ENCODE measurements at regions not wholly inside any gene's neighbourhood (a gene's known extent, or its start where the extent isn't known, plus 50 kb on each side); places are given as distances from the start of the nearest gene placed in this dataset.

DNA sequence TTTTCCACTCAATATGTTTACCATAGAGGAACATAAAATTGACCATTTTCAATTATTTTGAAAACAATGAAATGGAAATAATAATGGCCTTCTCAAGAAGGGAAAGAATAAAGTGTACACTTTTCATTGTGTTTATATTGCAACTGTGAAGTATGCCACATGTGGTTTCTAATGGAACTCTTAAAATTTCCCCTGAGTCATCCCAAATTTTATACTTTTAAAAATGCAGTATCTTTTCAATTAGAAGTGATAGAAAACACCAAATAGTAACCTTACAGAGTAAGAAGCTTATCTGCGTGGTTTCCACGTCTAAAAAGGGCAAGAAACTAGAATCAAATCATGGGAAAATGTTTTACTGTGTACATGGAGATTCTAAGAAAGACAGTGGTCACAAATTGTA, 70.0 kb downstream of the SCG2 start:
- Histone ChIP-seq H3K4me1 (peaks cover 0 to 4% (median 3%) of the 10 kb centered on the region in 4 donors), H3K9me3 (no peaks in the 10 kb centered on the region), H3K27ac (no peak overlapping the region), H3K27me3 (no peaks in the 10 kb centered on the region), H3K36me3 (no peaks in the 10 kb centered on the region), H3K4me3 (no peak overlapping the region)
- TF ChIP-seq POLR2AphosphoS5 (IDR thresholded peaks at IDR 0.05), result no peak
- TF ChIP-seq EP300 (IDR thresholded peaks at IDR 0.05), result no peak
- TF ChIP-seq, protein P1, sequence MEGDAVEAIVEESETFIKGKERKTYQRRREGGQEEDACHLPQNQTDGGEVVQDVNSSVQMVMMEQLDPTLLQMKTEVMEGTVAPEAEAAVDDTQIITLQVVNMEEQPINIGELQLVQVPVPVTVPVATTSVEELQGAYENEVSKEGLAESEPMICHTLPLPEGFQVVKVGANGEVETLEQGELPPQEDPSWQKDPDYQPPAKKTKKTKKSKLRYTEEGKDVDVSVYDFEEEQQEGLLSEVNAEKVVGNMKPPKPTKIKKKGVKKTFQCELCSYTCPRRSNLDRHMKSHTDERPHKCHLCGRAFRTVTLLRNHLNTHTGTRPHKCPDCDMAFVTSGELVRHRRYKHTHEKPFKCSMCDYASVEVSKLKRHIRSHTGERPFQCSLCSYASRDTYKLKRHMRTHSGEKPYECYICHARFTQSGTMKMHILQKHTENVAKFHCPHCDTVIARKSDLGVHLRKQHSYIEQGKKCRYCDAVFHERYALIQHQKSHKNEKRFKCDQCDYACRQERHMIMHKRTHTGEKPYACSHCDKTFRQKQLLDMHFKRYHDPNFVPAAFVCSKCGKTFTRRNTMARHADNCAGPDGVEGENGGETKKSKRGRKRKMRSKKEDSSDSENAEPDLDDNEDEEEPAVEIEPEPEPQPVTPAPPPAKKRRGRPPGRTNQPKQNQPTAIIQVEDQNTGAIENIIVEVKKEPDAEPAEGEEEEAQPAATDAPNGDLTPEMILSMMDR (IDR thresholded peaks at IDR 0.05), result no peak
- no peak for TF ChIP-seq POLR2A (IDR thresholded peaks at IDR 0.05)
- DNase-seq, result no peak
- WGBS, 2 donors, result 52 to 73% methylated on average over 2 of the region's 2 CpGs
- intact Hi-C loops (cut with DNase I), result no loop called here

DNA sequence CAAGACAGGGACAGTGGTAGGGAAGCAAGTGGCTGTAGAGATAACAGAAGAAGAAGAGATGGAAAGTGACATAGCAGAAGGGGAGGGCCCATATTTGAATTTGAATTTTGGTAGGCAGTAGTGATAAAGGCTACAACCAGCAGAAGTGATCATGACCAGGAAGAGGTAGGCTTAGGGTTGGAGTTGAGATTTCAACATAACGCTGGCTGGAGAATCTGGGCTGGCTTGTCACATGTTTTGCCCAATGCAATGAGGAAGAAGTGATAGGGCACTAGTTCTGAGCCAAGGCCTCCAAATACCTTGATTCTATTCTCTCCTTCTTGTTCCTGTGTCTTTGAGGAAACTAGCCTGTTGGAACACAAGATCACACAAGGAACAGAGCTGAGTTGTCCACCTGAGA, 69.4 kb downstream of the SCG2 start:
- Histone ChIP-seq H3K27me3 (no peaks in the 10 kb centered on the region), H3K9me3 (no peaks in the 10 kb centered on the region), H3K27ac (no peak overlapping the region), H3K36me3 (no peaks in the 10 kb centered on the region), H3K4me3 (no peak overlapping the region), H3K4me1 (peaks cover 0 to 9% (median 7%) of the 10 kb centered on the region in 4 donors)
- DNase-seq, result no peak
- no peak for TF ChIP-seq POLR2AphosphoS5 (IDR thresholded peaks at IDR 0.05)
- no peak for TF ChIP-seq EP300 (IDR thresholded peaks at IDR 0.05)
- TF ChIP-seq, protein P1 (IDR thresholded peaks at IDR 0.05), result no peak
- no peak for TF ChIP-seq POLR2A (IDR thresholded peaks at IDR 0.05)
- intact Hi-C loops (cut with DNase I), result no loop called here
- 86 to 92% methylated on average over 1 of the region's 1 CpG for WGBS, 2 donors

DNA sequence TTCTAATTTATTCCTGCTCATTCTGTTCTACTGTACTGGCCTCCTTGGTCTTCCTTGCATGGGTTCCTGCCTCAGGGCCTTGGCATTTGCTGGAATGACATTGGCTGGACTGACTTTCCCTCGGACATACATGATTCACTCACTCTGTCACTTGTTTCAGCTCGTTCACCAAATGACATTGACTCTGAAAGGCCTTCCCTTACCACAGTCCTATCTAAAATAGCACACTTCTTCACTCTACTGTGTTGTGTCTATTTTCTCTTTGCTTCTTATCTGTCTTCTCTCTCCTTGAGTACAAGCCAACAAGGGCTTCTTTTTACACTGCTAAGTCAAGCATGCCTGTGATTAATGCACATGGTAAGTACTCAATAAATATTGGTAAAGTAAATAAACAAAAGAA, 65.6 kb downstream of the SCG2 start:
- DNase-seq, result no peak
- intact Hi-C loops (cut with DNase I), result no loop called here
- 62 to 64% methylated on average over 2 of the region's 2 CpGs for WGBS, 2 donors
- H3K36me3 ChIP-seq, result no peaks in the 10 kb centered on the region
- H3K4me1 ChIP-seq, result peaks cover 0 to 24% (median 16%) of the 10 kb centered on the region in 4 donors
- H3K9me3 ChIP-seq, result no peaks in the 10 kb centered on the region
- H3K27ac ChIP-seq, result no peak overlapping the region
- H3K4me3 ChIP-seq, result no peak overlapping the region
- TF ChIP-seq POLR2AphosphoS5 (IDR thresholded peaks at IDR 0.05), result no peak
- TF ChIP-seq, protein P1 (IDR thresholded peaks at IDR 0.05), result no peak
- TF ChIP-seq EP300 (IDR thresholded peaks at IDR 0.05), result no peak
- no peak for TF ChIP-seq POLR2A (IDR thresholded peaks at IDR 0.05)
- H3K27me3 ChIP-seq, result no peaks in the 10 kb centered on the region

DNA sequence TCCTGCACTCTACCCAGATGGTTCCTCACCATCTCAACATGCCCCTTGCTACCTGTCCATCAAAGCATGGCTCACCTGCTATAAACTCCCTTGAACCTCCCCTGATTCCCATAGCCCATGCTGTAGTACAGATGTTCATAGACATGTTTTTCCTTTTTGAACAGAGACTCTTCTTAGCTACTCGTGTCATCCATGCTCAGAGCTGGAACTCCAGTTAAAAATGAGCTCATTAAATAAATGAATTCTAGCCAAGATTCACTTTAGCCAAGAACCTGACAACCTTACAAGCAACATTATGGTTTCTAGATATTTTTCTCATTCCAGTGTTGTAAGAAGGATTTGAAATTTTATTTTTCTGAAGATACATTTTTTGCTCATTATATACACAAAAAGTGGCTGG, 65.0 kb downstream of the SCG2 start:
- H3K4me3 ChIP-seq, result no peak overlapping the region
- H3K4me1 ChIP-seq, result peaks cover 0 to 24% (median 16%) of the 10 kb centered on the region in 4 donors
- 54 to 55% methylated on average over 1 of the region's 1 CpG for WGBS, 2 donors
- no peaks in the 10 kb centered on the region for H3K27me3 ChIP-seq
- H3K9me3 ChIP-seq, result no peaks in the 10 kb centered on the region
- TF ChIP-seq POLR2AphosphoS5 (IDR thresholded peaks at IDR 0.05) (no peak), EP300 (IDR thresholded peaks at IDR 0.05) (no peak), POLR2A (IDR thresholded peaks at IDR 0.05) (no peak)
- TF ChIP-seq, protein P1 (IDR thresholded peaks at IDR 0.05), result no peak
- DNase-seq, result no peak
- no peak overlapping the region for H3K27ac ChIP-seq
- intact Hi-C loops (cut with DNase I), result no loop called here
- no peaks in the 10 kb centered on the region for H3K36me3 ChIP-seq
